ENCODE measurements at regions not wholly inside any gene's neighbourhood (a gene's known extent, or its start where the extent isn't known, plus 50 kb on each side); places are given as distances from the start of the nearest gene placed in this dataset.

- DNase-seq (ENCODE audit: low read depth) = no peak
- TF ChIP-seq, protein P1, sequence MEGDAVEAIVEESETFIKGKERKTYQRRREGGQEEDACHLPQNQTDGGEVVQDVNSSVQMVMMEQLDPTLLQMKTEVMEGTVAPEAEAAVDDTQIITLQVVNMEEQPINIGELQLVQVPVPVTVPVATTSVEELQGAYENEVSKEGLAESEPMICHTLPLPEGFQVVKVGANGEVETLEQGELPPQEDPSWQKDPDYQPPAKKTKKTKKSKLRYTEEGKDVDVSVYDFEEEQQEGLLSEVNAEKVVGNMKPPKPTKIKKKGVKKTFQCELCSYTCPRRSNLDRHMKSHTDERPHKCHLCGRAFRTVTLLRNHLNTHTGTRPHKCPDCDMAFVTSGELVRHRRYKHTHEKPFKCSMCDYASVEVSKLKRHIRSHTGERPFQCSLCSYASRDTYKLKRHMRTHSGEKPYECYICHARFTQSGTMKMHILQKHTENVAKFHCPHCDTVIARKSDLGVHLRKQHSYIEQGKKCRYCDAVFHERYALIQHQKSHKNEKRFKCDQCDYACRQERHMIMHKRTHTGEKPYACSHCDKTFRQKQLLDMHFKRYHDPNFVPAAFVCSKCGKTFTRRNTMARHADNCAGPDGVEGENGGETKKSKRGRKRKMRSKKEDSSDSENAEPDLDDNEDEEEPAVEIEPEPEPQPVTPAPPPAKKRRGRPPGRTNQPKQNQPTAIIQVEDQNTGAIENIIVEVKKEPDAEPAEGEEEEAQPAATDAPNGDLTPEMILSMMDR (IDR thresholded peaks at IDR 0.05; ENCODE audit: insufficient read depth, low read depth, low read length, missing control alignments) = no peak
- no peak overlapping the region for H3K4me3 ChIP-seq (ENCODE audit: low read length)
Measured at GRCh38 chr6:156242206-156242605, 535.0 kb upstream of the ARID1B start.

DNA sequence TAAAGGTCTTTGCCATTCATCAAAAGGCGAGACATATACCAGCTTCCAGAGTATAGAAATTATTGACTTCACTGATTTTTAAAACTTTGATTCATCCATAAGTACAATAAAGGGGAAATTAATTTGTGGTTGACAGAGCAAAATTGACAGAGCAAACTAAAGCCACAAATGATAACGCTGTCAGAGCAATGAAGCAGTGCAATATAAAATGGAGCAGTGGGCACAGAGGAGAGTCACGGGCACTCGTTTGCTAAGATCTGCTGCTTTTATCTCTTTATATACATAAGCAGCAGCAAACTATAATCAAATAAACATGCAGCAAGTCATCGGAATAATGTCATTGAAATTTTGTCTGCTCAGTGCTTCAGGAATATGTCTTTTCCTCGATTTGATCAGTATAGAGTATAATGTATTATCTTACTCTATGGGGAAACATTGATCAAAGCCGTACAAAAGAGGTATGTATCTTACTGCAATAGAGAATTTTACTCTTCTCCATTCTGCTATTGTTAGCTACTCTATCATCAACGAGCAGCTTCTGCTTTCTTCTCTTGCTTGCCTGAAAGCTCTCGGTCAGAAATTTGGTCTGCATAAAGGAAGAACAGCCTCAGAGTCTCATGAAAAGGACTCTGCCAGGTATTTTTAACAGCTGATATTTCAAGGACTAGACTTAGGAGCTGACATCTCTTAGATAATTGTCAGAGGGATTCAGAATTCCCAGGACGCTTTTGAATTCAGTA lies 546.0 kb upstream of the ARID1B start:
- no peak for DNase-seq (ENCODE audit: low read depth)
- no peak overlapping the region for H3K4me3 ChIP-seq (ENCODE audit: low read length)
- TF ChIP-seq, protein P1 (IDR thresholded peaks at IDR 0.05; ENCODE audit: insufficient read depth, low read depth, low read length, missing control alignments) = no peak

DNA sequence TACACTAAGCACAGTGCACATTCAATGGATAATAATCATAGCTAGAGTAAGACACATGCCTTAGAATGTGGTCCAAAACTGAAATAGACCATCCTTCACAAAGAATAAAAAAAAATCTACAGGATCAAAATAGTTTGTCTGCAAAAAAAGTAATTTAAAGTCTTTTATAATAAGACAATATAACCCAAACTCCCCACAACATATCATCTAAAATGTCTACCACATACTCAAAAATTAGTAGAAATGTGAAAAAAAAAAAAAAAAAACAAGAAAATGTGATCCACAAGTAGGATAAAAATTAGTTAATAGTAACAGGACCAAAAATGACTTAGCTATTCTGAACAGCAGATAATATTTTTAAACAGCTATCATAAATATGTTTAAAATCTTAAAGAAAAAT lies 557.2 kb upstream of the ARID1B start:
- H3K4me3 ChIP-seq (ENCODE audit: low read length) = no peak overlapping the region
- DNase-seq (ENCODE audit: low read depth) = no peak
- TF ChIP-seq, protein P1 (IDR thresholded peaks at IDR 0.05; ENCODE audit: insufficient read depth, low read depth, low read length, missing control alignments) = no peak

GRCh38 chr6:156205678-156206077 lies 571.5 kb upstream of the ARID1B start:
- TF ChIP-seq, protein P1 (IDR thresholded peaks at IDR 0.05; ENCODE audit: insufficient read depth, low read depth, low read length, missing control alignments) = no peak
- DNase-seq (ENCODE audit: low read depth) = no peak
- H3K4me3 ChIP-seq (ENCODE audit: low read length) = no peak overlapping the region

- no peak overlapping the region for H3K4me3 ChIP-seq (ENCODE audit: low read length)
- TF ChIP-seq, protein P1 (IDR thresholded peaks at IDR 0.05; ENCODE audit: insufficient read depth, low read depth, low read length, missing control alignments) = no peak
- DNase-seq (ENCODE audit: low read depth) = no peak
Measured at GRCh38 chr6:156199182-156199581, 578.0 kb upstream of the ARID1B start.

- no peak overlapping the region for H3K4me3 ChIP-seq (ENCODE audit: low read length)
- TF ChIP-seq, protein P1 (IDR thresholded peaks at IDR 0.05; ENCODE audit: insufficient read depth, low read depth, low read length, missing control alignments) = no peak
- no peak for DNase-seq (ENCODE audit: low read depth)
Measured at GRCh38 chr6:156197513-156197912, 579.7 kb upstream of the ARID1B start.

- no peak for DNase-seq (ENCODE audit: low read depth)
- TF ChIP-seq, protein P1 (IDR thresholded peaks at IDR 0.05; ENCODE audit: insufficient read depth, low read depth, low read length, missing control alignments) = no peak
- no peak overlapping the region for H3K4me3 ChIP-seq (ENCODE audit: low read length)
Measured at GRCh38 chr6:156194981-156195380, 582.2 kb upstream of the ARID1B start.
